ENCODE measurements at regions not wholly inside any gene's neighbourhood (a gene's known extent, or its start where the extent isn't known, plus 50 kb on each side); places are given as distances from the start of the nearest gene placed in this dataset.

DNA sequence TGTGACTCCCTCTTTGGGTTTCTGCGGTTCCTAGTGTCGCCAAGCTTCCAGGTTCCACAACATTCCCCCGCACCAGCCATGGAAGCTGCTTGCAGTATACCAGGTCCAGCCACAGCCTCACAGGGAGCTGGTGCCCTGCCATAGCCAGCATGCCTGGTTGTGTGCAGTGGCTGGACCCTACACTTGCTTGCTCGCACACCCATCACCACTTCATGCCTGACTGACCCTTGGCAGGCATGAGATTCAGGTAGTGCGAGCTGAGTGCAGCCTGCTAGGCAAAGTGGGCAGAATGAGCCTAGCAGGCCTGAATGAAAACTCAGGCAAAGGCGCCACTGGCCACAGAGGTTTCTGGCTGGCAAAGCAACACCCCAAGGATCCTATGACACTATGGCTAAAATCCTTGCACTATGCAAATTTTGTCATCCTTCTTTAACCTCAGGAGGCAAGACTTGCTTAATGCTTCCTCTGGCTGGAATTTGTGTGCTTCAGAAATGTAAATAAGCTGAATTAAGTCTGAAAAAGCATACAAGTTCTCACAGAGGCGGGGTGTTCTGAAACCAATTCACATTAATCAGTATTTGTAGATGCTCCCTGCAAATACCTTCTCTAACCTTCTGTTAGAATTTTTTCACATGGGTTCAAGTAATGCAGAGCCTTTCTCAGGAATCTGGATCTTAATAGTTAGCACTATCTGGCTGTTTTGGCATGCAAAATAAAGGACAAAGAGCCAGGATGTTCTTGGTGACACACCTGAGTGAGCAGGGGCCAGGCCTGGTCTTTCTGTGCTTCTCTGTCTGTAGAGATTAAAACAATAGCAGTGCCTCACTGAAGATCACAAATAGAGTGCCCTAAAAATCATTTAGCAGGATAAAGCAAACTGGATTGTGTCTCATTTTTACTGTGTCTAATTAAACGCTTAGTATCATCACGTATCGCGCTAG lies 256.9 kb downstream of the GPATCH2 start:
- no peak for FAIRE-seq

- no peak for FAIRE-seq
Measured at GRCh38 chr1:217372049-217372970, 258.6 kb downstream of the GPATCH2 start.

DNA sequence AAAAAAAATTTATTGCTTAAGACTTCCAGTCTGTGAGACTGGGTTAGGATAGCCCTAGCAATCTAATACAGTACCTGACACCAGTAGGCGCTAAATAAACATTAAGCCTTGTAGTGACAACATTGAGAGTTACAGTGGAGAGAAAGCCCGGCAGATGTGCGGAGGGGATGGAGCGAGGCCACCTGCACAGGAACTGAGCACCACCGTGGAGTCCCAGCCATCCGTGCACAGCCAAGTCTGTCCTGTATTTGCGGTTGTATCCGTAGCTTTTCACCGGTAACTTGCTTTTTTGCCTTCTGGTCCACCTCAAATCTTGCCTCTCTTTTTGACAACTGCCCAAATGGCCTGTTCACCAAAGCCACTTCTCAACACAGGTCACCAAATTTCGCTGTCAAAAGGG lies 260.1 kb downstream of the GPATCH2 start:
- no peak for FAIRE-seq

- no peak for FAIRE-seq
Measured at GRCh38 chr1:217369996-217370551, 260.8 kb downstream of the GPATCH2 start.

- no peak for FAIRE-seq
Measured at GRCh38 chr1:217369271-217369981, 261.5 kb downstream of the GPATCH2 start.

DNA sequence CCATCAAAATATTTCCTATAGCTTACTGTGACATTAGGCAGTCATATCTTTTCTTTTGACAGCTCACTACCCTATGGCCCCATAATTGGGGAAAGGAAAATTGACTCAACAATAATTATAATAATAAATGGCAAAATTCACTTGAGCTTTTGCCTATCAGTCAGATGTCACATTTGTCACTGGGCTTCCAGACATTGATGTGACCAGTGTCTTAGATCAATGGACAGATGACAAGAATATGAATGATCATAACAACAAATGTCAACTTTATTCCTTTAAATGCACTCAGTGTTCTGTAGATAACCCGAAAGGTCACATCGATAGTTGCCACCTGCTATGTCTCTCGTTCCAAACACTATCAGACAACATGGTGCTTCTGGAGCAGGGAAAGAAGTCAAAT lies 266.7 kb downstream of the GPATCH2 start:
- no peak for FAIRE-seq

GRCh38 chr1:217363319-217363718 lies 267.6 kb downstream of the GPATCH2 start:
- no peak for FAIRE-seq

GRCh38 chr1:217360510-217360909 lies 270.4 kb downstream of the GPATCH2 start:
- no peak for FAIRE-seq

DNA sequence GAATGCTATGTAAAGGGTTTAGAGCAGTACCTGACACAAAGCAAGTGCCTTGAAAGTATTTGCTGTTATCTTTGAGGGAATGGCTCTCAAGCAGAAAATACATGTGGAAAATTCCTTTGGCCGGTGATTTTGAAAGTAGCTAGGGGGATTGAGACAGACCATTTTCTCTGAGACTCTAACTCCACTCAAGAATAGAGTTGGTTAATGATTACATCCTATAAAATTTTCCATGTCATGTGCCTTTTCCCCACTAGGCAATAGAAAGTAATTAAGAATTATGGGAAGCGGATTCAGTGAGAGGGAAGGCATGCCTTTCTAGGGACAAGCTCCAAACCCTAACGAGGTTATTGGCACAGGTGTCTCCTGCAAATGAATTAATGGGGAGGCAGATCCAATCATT lies 276.0 kb downstream of the GPATCH2 start:
- no peak for FAIRE-seq

- no peak for FAIRE-seq
Measured at GRCh38 chr1:217348960-217349664, 281.8 kb downstream of the GPATCH2 start.

DNA sequence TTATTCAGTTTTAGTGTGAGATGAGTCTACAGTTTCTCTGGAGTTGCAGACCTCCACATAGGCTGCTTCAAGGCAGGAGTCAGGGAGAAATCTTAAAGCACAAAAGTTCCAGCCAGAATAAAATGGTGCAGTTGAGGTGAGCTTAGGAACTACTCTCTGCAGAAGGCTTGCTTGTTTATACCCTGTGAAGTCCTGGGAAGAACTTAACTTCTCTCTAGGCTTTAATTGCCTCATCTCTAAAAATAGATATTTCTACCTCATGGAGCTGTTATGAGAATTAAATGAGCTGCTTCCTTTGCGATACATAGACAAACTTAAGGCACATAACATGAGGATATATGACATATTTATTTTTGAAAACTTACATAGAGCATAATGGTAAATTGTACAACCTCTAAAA lies 286.2 kb downstream of the GPATCH2 start:
- no peak for FAIRE-seq

- FAIRE-seq = no peak
Measured at GRCh38 chr1:217343907-217344306, 287.0 kb downstream of the GPATCH2 start.

- FAIRE-seq = no peak
Measured at GRCh38 chr1:217342105-217342504, 288.8 kb downstream of the GPATCH2 start.

DNA sequence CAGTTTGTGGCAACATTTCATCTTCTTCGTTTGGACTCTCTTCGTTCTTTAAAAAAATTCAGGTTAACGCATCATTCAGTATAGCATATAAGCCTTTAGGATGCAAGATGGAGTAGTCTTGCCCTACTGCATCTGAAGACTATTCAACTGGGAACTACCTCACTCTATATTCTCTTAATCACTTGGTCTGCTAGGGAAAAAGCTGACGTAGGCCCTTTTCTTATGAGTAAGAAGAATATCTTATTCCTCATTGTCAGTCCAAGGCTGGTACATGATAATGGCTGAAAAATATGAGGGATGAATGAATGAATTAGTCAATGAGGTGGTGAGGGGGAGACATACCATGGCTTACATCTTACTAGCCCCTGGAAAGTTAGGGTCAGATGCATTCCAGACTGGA lies 294.2 kb downstream of the GPATCH2 start:
- no peak for FAIRE-seq

- FAIRE-seq = no peak
Measured at GRCh38 chr1:217333939-217334338, 297.0 kb downstream of the GPATCH2 start.

DNA sequence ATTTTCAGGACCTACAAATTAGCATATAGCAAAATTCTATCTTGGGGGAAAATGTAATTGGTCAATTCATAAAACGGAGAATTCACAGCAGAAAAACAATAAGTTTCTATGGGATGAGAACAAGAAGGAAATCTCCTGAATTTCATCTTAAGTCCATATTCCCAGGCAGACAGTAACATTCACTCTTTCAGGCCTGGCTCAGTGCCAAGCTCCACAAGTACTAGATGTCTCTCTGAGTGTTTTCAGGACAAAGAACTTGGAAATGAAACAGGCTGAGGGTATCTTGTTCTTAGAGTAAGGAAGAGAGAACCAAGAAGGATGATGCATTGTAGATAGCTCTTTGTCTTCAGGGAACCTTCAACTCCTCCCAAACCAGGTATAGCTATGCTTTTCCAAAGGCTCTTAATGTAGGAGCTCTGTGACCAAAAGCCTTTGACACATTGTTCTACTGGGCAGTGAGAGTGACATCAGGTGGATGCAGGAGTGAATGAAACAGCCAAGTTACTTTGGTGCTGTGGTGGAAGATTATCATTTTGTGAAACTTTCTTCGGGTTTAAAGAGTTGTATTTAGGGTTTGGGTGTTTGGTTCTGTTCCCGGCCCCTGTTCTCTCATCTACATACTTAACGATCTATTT lies 298.3 kb downstream of the GPATCH2 start:
- no peak for FAIRE-seq

DNA sequence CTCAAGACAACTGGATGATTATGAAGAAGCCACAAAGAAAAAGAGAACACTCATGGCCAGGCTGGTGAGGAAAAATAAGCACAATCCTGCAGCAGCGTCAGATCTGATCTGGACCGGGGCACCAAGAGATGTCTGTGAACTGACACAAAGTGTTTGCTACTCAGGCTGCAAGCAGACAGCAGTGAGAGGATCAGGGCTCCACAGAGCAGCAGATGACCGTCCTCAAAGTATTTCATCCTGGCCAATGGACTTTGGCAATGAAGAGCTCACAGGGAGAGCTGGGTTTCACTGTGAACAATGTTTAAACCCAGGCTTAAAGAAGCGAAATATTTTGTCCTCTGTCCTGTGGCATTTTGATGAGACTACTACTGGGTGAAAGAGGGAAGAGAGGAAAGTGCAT lies 299.2 kb downstream of the GPATCH2 start:
- no peak for FAIRE-seq

DNA sequence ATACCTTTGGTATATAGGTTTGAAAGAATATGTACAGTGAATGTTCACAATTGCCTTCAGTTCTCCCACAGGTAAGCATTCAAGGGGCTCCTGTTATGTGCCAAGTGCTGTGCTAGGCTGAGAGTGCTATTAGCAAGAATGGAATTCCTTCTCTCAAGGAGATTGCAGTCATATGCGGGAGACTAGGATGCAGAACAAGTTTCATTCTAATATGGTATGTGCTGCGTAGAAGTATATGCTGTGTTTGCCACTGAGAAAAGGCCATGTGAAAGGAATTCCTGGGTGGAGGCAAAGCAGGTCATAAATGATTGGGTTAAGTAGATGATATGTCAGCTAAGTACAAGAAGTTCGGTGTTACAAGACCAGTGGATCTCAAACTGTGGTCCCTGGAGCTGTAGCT lies 303.0 kb downstream of the GPATCH2 start:
- FAIRE-seq = no peak

DNA sequence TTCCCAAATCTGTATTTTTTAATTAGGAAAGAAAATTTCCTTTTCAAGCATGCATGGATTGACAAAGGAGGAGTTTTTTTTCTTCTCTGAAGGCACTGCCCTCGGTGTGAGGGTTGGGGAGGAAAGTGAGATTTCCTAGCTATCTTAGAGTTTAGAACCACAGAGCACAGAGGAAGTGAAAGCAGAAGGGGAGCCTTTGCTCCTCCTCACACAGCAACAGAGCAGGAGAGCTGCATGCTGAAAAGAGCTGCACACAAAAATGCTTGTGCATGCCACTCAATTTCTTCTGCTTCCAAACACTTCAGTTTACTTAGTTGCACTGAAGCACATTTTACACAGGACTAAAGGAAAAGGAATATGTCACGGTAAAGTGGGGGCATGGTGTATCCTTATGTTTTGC lies 308.1 kb downstream of the GPATCH2 start:
- no peak for FAIRE-seq

DNA sequence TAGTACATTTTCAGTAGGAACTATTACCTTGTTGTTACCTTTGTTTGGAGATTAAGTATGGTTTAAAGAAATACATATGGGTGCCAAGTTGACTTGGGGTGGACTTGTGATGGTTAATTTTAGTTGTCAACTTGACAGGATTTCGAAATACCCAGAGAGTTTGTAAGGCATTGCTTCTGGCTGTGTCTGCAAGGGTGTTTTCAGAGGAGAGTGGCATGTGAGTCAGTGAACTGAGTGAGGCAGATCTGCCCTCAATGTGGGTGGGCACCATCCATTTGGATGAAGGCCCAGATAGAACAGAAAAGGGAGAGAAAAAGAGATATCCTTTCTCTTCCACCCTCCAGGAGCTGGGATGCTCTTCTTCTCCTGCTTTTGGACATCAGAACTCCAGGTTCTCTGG lies 315.5 kb downstream of the GPATCH2 start:
- FAIRE-seq = no peak

- FAIRE-seq = no peak
Measured at GRCh38 chr1:217313096-217313495, 317.8 kb downstream of the GPATCH2 start.
